Right renal cortex interstitium (tissue), 3 donors: ENCODE measurements at regions not wholly inside any gene's neighbourhood (a gene's known extent, or its start where the extent isn't known, plus 50 kb on each side); places are given as distances from the start of the nearest gene placed in this dataset.

Experiments used
- DNase-seq, 3 donors: peaks; one replicate each; pipeline ENCODE4 v3.0.0-alpha.2; 2013; ENCODE audit warnings: low read depth in 3 of 3, low spot score in 2 of 3

GRCh38 chr22:49325531-49326395 lies 501.9 kb downstream of the BRD1 start:
- DNase-seq, result no peak

- DNase-seq, result no peak
These were observed 502.9 kb downstream of the BRD1 start for GRCh38 chr22:49324527-49325491.

GRCh38 chr22:49323751-49324415 lies 503.8 kb downstream of the BRD1 start:
- no peak for DNase-seq

- no peak for DNase-seq
These were observed 504.6 kb downstream of the BRD1 start for GRCh38 chr22:49322861-49323622.

- DNase-seq, result no peak
These were observed 505.4 kb downstream of the BRD1 start for GRCh38 chr22:49322231-49322630.

- DNase-seq, result no peak
These were observed 506.1 kb downstream of the BRD1 start for GRCh38 chr22:49321477-49322055.

- no peak for DNase-seq
These were observed 506.8 kb downstream of the BRD1 start for GRCh38 chr22:49320714-49321476.

GRCh38 chr22:49317369-49317768 lies 510.3 kb downstream of the BRD1 start:
- no peak for DNase-seq

- no peak for DNase-seq
These were observed 515.1 kb downstream of the BRD1 start for GRCh38 chr22:49312601-49313000.

- DNase-seq, result no peak
These were observed 517.3 kb downstream of the BRD1 start for GRCh38 chr22:49310354-49310753.

GRCh38 chr22:49308300-49308699 lies 519.4 kb downstream of the BRD1 start:
- DNase-seq, result no peak

GRCh38 chr22:49307870-49308269 lies 519.8 kb downstream of the BRD1 start:
- DNase-seq, result no peak

GRCh38 chr22:49307481-49307830 lies 520.2 kb downstream of the BRD1 start:
- DNase-seq, result no peak

GRCh38 chr22:49306632-49307480 lies 520.8 kb downstream of the BRD1 start:
- DNase-seq, result no peak

GRCh38 chr22:49305966-49306631 lies 521.6 kb downstream of the BRD1 start:
- no peak for DNase-seq

- DNase-seq, result peak; percentile 27 to 36 (median 27)
These were observed 522.3 kb downstream of the BRD1 start for GRCh38 chr22:49305214-49305965.
